ENCODE measurements at regions not wholly inside any gene's neighbourhood (a gene's known extent, or its start where the extent isn't known, plus 50 kb on each side); places are given as distances from the start of the nearest gene placed in this dataset.

GRCh38 chr10:130567436-130567835, 431.2 kb downstream of the GLRX3 start:
- FAIRE-seq (no peak), DNase-seq (peak in 1 of 5 donors; percentile 58)
- no peaks in the 10 kb centered on the region for H3K27me3 ChIP-seq (ENCODE audit: control insufficient read depth, insufficient read depth, low read length)
- TF ChIP-seq CTCF (IDR thresholded peaks at IDR 0.05; ENCODE audit: borderline replicate concordance, extremely low read depth, insufficient read depth), result no peak
- no peaks in the 10 kb centered on the region for H3K36me3 ChIP-seq (ENCODE audit: control insufficient read depth in 2 of 3, insufficient read depth in 3 of 3, low read length in 3 of 3)
- H3K4me1 ChIP-seq (ENCODE audit: control insufficient read depth in 2 of 3, insufficient read depth in 2 of 3, low read depth in 1 of 3, low read length in 3 of 3), result no peaks in the 10 kb centered on the region
- H3K9ac ChIP-seq (ENCODE audit: low read length in 3 of 3), result no peak overlapping the region
- H3K4me3 ChIP-seq (ENCODE audit: low read length in 3 of 3), result no peak overlapping the region
- H3K27ac ChIP-seq (ENCODE audit: low read depth in 2 of 2, low read length in 2 of 2), result no peak overlapping the region
- intact Hi-C loops (cut with DNase I), result no loop called here
- H3K9me3 ChIP-seq (ENCODE audit: control insufficient read depth in 2 of 3, insufficient read depth in 1 of 3, low read length in 3 of 3), result peaks cover 0 to 2% (median 0%) of the 10 kb centered on the region in 3 donors

- Histone ChIP-seq H3K9me3 (ENCODE audit: control insufficient read depth in 2 of 3, insufficient read depth in 1 of 3, low read length in 3 of 3) (peaks cover 0 to 2% (median 0%) of the 10 kb centered on the region in 3 donors), H3K4me3 (ENCODE audit: low read length in 3 of 3) (no peak overlapping the region), H3K4me1 (ENCODE audit: control insufficient read depth in 2 of 3, insufficient read depth in 2 of 3, low read depth in 1 of 3, low read length in 3 of 3) (no peaks in the 10 kb centered on the region), H3K9ac (ENCODE audit: low read length in 3 of 3) (no peak overlapping the region), H3K27me3 (ENCODE audit: control insufficient read depth, insufficient read depth, low read length) (no peaks in the 10 kb centered on the region), H3K27ac (ENCODE audit: low read depth in 2 of 2, low read length in 2 of 2) (no peak overlapping the region), H3K36me3 (ENCODE audit: control insufficient read depth in 2 of 3, insufficient read depth in 3 of 3, low read length in 3 of 3) (no peaks in the 10 kb centered on the region)
- FAIRE-seq (no peak), DNase-seq (peak in 1 of 5 donors; percentile 56)
- intact Hi-C loops (cut with DNase I), result no loop called here
- TF ChIP-seq CTCF (IDR thresholded peaks at IDR 0.05; ENCODE audit: borderline replicate concordance, extremely low read depth, insufficient read depth), result no peak
These were observed 432.1 kb downstream of the GLRX3 start for GRCh38 chr10:130568246-130568645.

GRCh38 chr10:130570074-130570473, 433.9 kb downstream of the GLRX3 start:
- Histone ChIP-seq H3K9me3 (ENCODE audit: control insufficient read depth in 2 of 3, insufficient read depth in 1 of 3, low read length in 3 of 3) (no peaks in the 10 kb centered on the region), H3K4me1 (ENCODE audit: control insufficient read depth in 2 of 3, insufficient read depth in 2 of 3, low read depth in 1 of 3, low read length in 3 of 3) (no peaks in the 10 kb centered on the region), H3K27ac (ENCODE audit: low read depth in 2 of 2, low read length in 2 of 2) (no peak overlapping the region), H3K27me3 (ENCODE audit: control insufficient read depth, insufficient read depth, low read length) (no peaks in the 10 kb centered on the region), H3K9ac (ENCODE audit: low read length in 3 of 3) (no peak overlapping the region), H3K36me3 (ENCODE audit: control insufficient read depth in 2 of 3, insufficient read depth in 3 of 3, low read length in 3 of 3) (no peaks in the 10 kb centered on the region), H3K4me3 (ENCODE audit: low read length in 3 of 3) (no peak overlapping the region)
- DNase-seq (peak in 4 of 5 donors; percentile 29 to 60 (median 49)), FAIRE-seq (no peak)
- intact Hi-C loops (cut with DNase I), result no loop called here
- TF ChIP-seq CTCF (IDR thresholded peaks at IDR 0.05; ENCODE audit: borderline replicate concordance, extremely low read depth, insufficient read depth), result no peak

- Histone ChIP-seq H3K4me1 (ENCODE audit: control insufficient read depth in 2 of 3, insufficient read depth in 2 of 3, low read depth in 1 of 3, low read length in 3 of 3) (no peaks in the 10 kb centered on the region), H3K9me3 (ENCODE audit: control insufficient read depth in 2 of 3, insufficient read depth in 1 of 3, low read length in 3 of 3) (no peaks in the 10 kb centered on the region), H3K36me3 (ENCODE audit: control insufficient read depth in 2 of 3, insufficient read depth in 3 of 3, low read length in 3 of 3) (no peaks in the 10 kb centered on the region), H3K27ac (ENCODE audit: low read depth in 2 of 2, low read length in 2 of 2) (no peak overlapping the region), H3K4me3 (ENCODE audit: low read length in 3 of 3) (no peak overlapping the region), H3K27me3 (ENCODE audit: control insufficient read depth, insufficient read depth, low read length) (no peaks in the 10 kb centered on the region), H3K9ac (ENCODE audit: low read length in 3 of 3) (no peak overlapping the region)
- intact Hi-C loops (cut with DNase I), result no loop called here
- no peak for FAIRE-seq
- peak in 1 of 5 donors; percentile 46 for DNase-seq
- TF ChIP-seq CTCF (IDR thresholded peaks at IDR 0.05; ENCODE audit: borderline replicate concordance, extremely low read depth, insufficient read depth), result no peak
These were observed 435.5 kb downstream of the GLRX3 start for GRCh38 chr10:130571674-130572073.
